ENCODE measurements at regions not wholly inside any gene's neighbourhood (a gene's known extent, or its start where the extent isn't known, plus 50 kb on each side); places are given as distances from the start of the nearest gene placed in this dataset.

DNA sequence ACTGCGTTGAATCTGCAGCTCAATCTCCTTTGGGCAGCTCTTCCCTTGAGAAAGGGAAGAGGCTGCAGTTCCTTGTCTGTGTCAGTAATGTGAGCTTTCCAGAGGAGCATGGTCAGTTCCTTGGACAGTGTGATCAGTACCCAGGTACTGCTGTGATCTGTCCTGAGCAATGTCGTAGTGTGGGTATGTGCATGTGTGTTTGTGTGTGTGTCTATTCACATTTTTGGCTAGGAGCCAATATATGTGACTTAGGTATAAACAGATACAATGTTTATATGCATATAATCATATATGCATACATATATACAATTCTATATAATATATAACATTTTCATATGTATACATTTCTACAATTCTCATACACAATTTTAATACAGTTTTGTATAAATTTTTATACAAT, 85.4 kb upstream of the OLIG3 start:
- TF ChIP-seq FOXM1 (IDR thresholded peaks at IDR 0.05; ENCODE audit: borderline replicate concordance, low read depth): no peak
- TF ChIP-seq, protein P1, sequence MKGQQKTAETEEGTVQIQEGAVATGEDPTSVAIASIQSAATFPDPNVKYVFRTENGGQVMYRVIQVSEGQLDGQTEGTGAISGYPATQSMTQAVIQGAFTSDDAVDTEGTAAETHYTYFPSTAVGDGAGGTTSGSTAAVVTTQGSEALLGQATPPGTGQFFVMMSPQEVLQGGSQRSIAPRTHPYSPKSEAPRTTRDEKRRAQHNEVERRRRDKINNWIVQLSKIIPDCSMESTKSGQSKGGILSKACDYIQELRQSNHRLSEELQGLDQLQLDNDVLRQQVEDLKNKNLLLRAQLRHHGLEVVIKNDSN (IDR thresholded peaks at IDR 0.05): no peak
